GM21529 (cell line): ENCODE measurements at regions not wholly inside any gene's neighbourhood (a gene's known extent, or its start where the extent isn't known, plus 50 kb on each side); places are given as distances from the start of the nearest gene placed in this dataset.
"Not testable (repeated sequence)": the region's sequence is repeated elsewhere in the genome, so short reads cannot be mapped to it uniquely, and the experiment has no call there.

Experiments
- ATAC-seq: cut with Tn5 transposase; IDR thresholded peaks from one replicate; pipeline ENCODE4 v1.9.1; 2021; ENCODE audit not compliant: unreplicated experiment

DNA sequence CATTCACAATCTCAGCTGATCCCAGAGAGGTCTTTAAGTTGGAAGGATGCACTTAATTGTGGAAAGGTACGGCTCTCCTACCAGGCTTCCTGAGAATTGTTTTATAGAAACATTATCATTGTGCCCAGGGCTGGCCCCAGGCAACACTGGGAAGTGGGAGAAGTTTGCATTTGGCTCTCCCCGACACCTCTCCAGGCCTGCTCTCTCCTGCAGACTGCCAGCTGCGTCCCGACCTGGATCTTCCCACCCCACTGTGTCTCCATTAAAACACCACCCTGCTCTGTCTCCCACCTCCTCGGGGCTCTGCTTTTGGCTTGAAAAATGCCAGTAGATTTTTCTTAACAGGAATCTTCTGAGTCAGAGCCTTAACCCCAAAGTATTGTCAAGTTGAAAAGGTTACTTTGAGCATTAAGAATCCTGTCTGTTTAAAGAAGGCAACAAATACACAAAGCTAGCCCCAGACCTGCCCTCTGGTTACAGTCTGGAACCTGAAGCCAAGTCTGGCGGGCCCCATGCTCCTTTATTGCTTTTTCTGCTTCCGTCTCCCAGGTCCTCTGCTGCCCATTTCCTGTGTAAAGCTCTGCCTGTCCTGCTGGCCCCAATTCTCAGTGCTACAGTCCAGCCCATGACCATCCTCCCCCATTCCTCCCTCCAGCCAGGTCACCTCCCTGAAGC is 530.2 kb downstream of the SOX6 start:
- no peak for ATAC-seq

DNA sequence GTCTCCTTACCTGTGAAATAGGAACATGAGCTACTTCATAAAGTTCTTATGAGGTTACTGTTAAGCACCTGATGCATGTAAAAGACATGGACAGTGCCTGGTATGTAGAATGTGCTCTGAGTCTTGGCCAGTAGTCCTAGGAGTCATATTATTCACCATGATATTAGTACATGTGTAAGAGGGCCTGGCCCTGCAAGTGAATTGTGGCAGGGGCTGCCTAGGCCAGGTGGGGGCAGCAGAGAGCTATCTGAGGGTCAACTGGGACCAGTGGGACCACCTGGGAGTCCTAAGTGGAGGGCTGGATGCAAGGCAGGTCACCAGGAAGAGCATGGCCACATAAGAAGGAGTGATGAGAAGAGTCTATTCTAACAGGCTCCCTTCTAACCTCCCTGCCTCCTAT is 529.5 kb downstream of the SOX6 start:
- no peak for ATAC-seq

DNA sequence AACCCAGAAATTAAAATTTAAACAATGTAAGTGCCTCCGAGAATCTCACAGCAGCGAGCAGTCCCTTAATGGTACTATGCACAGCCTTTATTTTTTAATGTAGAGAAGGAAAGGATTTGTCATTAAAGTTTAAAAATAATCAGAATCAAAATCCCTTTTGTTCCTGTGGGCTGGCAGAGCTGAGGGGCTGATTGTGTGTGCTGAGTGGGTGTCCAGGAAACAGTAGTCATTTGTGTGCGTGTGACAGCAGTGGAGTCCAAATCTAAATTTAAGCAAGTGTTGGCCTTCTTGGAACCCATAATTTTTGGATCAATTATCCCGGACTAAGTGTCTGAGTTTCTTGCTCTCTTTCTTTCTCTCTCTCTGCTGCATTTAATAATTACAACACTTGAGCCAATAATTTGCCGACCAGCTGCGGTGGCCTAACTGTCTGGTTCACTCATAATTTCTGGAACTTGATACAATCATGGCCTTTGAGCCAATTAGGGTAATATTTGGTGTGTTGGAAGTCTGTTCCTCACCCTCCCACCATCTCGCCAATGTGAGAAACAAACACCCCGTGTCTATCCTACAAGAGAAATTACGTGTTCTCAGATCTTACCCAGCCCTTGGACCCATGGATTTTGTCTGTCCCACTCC is 528.0 kb downstream of the SOX6 start:
- no peak for ATAC-seq

DNA sequence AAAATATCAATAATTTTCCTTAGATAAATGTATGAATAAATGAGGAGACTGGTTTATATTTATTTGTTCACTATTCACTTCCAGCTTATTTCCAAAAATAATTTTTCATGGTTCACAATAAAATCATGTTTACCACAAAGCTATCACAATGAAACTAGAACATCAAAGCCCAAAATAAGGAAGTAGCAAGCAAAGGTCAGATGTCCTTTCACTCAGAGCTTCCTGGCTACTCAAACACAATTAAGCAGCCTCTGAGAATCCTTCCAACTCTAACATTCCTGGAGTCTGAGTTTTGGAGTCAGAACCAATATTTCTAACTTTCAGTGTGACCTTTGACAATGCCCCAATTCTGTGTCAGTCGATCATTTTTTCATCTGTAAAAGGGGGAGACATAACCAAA is 527.0 kb downstream of the SOX6 start:
- no peak for ATAC-seq

DNA sequence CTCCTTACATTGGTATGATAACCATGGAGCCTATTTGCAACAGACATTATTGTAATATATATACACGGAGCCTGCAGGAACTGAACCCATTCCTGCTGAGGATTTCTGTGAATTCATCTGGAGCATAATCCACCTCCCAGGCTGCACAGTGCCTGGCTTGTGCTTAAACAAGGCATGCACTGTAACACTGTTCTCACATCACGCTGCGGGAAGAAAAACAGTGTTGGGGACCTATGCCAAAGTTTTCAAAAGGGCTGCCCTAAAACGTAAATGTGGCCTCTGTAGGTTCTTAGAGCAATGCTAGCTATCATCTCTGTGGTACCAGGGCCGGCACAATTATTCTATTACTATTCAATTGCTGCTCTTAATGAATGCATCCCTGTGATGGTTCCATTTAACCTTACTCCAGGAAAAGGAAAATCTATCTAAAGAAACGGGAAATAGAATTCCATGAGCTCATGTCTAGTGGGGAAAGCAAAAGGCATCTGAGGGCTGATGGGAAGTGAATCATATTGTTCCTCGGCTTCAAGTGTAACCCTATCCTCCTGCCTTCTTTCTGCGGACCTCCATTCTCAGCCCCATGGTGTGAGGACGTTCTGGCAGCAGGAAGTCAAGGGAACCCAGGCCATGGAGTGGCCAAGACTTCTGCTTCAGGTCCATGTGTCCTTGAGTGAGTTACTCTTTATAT is 525.5 kb downstream of the SOX6 start:
- ATAC-seq: no peak

DNA sequence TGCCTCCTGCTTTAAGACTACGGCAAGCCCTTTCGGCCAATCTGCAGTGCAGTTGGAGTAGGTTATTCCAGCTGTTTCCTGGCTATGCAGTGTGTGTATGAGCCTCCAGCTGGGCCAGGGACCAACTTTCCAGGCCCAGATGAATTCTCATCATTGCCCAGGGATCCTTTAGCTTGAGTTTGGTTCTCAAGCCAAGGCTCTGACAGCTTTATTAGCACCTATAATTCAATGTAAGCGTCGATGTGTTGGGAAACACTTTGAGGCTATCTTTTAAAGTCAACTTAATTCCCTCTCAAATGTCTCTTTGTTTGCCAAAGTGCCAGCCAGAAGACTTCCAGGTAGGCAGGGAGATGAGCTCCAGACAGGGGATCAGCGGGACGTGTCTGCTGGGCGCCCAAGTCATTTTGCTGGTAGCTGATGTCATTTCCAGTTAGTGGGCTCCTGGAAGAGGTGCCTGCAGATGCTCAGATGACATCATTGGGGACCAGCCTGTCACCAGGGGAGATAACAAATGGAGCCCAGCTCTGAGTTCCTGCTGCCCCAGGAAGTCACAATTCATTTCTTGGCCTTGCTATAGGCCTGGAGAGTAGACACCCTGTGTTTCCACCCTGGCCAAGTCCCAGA is 520.4 kb downstream of the SOX6 start:
- ATAC-seq: no peak

DNA sequence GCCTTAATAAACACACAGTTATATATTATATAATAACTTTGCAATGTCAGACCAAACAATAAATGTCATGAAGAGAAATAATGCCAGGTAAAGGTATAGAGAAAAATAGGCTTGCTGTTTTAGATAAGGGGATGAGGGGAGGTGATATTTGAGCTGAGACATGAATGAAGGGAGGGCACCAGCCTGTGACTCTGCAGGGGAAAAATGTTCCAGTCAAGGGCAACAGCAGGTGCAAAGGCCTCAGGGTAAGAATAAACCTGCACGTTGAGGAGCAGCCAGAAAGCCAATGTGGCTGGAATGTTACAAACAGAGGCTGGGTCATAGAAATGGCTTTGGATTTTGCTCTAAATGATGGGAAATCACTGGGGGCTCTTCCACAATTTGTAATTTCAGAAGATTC is 519.6 kb downstream of the SOX6 start:
- no peak for ATAC-seq

DNA sequence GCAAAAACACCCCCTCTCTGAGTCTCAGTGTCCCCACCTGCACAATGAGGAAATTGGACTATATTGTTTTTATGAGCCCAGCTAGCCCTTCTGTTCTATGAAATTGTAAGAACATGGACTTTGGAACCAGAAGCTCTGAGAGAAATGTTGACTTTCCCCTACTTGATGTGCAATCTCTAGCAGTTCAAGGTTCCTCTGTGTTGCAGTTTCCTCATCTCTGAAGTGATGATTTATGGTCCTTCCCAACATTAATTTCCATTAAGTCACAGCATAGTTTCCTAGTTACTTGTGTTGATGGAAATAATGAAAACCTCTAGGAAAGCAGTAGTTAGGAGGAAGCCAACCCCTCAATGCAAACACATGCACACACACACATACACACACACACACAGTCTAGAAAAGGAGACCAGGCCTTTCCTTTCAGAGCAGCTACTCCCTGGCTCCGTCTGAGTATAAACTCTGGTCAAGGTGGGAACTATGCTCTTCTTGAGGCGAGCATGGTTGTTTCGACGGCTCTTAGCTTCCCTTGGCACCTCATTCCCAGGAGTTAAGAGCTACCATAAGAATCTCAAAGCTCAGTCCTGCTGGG is 518.4 kb downstream of the SOX6 start:
- no peak for ATAC-seq

DNA sequence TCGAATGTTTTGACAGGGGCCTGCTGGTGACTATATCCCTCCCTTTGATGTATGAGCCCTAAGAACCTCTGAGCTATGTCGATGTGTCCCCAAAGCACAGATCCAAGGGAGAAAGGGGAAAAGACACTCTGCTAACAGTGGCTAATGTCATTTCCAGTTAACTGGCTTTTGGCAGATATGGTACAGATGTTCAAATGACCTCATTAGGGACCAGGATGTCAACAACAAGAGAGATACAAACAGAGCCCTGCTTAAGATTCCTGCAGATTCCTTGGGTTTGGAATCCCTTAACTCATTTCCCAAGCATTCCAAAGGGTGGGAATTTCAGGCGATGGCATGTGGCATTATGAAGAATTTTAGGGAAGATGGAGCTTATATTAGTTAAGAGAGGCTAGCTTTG is 517.3 kb downstream of the SOX6 start:
- ATAC-seq: no peak

DNA sequence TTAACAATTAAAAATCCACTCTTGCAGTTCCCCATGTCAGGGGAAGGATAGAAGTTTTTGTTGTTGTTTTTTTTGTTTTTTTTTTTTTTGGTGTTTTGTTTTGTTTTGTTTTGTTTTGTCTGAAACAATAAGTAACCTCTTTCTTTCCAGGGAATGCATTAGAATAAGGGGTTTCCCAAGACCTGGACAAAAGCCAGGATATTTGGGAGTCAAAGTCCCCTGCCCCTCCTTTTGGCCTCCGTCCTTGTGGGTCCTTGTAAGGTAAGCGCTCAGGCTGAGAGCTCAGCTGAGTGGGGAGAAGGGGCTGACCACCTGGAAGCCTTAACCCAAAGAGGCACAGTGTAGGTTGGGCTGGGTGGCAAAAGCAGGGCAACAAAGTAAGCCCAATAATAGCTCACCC is 515.4 kb downstream of the SOX6 start:
- ATAC-seq: no peak

DNA sequence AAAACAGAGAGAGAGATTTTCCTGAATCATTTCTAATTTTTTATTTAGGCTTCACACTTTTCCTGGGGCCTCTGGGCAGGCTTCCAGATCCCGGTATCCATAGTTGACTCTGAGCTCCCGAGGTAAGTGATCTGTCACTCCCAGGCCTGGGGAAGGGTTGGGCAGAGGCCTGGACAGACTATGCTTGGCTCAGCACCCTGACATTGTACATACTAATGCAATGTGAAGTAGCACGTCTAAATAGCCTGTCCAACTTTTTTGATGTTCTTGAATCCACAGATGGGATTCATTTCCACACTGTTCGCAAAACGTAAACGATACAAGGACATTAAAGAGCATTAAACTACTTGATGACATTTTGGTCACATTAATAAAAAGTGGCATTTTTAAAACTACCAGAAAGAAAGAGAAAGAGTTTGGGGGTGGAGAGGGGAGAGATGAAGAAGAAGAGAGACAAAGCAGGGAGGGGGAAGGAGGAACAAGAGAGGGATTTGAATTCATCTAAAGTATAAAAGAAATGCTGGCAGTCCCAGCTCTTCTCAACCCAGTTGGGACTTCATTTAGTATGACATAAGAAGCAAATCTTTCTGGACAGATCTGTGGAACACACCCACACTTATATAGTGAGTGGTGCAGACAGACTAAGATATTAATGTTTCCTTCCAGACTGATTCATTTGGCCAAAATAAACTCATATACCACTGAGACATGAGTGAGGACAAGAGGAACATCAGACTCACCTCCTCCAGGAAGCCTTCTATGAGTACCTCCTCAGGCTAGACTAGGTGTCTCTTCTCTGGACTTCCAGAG is 514.2 kb downstream of the SOX6 start:
- no peak for ATAC-seq

DNA sequence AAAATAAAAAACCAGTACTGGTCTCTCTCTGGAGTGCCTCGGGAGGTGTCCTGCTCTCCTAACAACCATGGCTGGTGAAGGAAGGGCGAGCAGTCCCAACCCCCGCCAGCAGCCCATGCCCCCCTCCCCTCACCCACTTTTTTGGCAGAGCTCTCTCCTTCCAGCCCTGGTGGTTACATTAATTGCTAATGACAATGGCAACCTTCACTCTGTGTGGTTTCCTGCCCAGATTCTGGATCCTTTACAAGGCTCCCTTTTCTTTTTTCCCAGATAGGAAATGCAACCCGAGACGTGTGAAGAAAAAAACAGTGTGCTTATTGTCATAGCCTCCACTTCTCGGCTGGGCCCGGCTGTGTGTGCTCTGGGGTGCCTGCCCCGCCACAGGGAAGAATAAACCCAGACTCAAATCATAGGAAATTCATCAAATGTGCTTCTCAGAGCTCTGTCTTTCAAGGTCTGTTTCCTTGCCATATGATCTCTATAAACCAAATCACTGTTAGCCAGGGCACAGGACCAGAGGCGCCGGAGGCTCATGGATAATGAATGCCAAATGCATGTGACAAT is 513.0 kb downstream of the SOX6 start:
- no peak for ATAC-seq

DNA sequence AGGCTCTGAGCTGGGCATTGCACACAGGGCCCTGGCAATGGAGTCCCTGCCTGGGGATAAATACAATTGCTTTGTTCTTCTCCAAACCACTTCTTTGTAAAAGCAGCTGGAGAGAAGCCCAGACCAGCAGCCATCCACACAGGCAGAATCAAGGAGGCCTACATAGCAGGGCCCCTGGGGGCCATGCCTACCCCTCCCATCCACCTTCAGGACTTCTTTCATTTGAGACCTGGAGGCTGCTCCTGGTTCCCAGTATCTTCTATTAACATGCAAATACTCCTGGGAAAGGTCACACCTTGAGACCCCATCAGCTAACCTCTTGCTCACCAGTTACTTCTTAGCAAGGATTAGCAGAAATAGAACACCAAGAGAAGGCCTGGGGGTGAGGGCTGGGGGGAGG is 511.1 kb downstream of the SOX6 start:
- no peak for ATAC-seq

DNA sequence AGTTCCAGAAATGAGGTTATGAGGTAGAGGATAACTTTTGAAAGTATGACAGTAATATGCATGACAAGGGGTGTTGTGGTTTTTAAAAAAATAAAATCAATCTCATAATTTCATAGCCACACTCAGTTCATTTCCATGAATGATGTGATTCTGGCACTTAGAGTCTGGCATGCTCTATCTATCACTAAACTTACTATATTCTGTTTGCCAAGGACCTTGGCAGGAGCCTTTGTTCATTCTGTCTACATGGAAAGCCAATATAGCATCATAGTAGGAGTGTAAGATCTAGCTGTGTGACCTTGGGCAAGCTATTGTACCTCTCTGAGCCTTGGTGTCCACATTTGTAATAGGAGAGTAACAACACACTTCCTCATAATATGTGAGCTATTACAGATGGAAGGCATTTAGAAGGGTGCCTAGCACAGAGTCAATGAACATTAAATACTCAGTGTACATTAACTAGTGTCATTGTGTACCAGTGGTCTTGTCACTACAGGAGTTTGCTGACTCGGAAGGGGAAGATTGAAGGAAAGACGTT is 507.6 kb downstream of the SOX6 start:
- ATAC-seq: no peak

DNA sequence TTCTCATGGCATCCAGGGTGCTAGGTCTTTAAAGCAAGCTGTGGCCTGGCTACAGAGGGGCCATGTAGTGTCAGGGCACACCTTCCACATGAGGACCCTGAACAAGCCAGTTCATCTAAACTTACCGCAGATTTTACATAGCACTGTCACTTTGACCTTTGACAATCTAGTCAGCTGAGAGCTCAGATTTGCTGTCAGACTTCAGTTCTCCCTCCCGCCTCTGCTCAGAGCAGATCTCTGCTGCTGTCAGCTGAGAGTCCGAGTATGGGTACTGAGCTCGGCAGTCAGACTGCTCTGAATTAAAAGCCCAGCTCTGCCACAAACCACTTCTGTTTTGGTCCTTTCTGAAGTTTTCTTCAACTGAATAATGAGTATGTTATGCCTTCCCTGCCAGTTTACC is 507.1 kb downstream of the SOX6 start:
- no peak for ATAC-seq

DNA sequence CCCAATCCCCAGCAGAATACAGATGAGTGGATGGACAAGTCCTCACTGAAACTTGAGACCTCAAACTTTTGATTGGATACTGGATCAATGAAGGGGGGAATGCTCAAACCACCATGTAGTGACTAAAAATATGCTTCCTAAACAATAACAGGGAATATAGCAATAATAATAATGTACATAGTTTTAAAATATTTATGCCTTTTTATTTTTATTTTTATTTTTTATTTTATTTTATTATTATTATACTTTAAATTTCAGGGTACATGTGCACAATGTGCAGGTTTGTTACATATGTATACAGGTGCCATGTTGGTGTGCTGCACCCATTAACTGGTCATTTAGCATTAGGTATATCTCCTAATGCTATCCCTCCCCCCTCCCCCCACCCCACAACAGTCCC is 506.0 kb downstream of the SOX6 start:
- ATAC-seq: not testable (repeated sequence)

DNA sequence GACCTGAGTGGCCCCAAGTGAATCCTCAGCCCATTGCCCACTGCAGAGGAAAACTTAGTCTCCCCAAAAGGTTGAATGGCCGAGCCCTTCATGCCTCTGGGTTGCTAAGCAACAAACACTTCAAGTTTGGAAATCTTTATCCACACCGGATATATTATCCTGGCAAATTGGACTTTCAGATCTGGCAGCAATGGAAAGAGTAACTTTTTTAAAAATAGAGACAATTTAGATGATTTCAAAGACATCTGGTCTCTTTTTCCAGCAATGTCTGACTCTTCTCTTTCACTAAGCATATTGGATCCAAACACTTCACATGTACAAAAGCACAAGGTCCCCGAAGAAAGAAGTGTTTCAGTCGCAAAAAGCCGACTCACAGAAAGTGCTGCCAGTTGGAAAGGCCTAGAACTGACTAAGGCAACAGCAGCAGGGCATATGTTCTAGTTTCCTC is 505.3 kb downstream of the SOX6 start:
- ATAC-seq: no peak

DNA sequence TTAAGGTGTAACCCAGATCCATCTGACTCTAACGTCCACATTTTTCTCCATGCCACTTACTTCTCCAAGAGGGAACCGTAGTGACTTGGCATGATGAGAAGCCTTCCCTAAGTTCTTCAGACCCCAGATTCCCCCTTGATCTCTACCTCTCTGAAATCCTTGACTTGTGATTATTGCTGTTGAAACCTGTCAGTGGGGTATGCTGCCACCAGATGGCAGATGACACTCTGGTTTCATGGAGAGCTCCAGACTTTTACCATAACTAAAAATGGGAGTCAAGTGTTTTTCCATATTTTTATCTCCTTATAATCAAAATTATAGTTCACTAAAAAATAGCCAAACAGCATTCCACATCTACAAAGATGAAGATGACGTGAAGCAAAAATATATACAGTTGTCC is 504.2 kb downstream of the SOX6 start:
- no peak for ATAC-seq

DNA sequence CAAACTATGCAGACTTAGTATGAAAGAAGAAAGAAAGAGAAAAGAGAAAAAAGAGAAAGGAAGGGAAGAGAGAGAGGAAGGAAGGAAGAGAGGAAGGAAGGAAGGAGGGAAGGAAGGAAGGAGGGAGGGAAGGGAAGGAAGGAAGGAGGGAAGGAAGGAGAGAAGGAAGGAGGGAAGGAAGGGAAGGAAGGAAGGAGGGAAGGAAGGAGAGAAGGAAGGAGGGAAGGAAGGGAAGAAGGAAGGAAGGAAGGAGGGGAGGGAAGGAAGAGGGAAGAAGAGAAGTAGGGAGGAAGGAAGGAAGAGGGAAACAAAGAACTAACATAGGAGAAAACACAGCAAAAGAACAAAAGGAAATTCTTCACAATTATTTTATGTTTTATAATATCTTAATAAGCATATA is 502.1 kb downstream of the SOX6 start:
- ATAC-seq: no peak

DNA sequence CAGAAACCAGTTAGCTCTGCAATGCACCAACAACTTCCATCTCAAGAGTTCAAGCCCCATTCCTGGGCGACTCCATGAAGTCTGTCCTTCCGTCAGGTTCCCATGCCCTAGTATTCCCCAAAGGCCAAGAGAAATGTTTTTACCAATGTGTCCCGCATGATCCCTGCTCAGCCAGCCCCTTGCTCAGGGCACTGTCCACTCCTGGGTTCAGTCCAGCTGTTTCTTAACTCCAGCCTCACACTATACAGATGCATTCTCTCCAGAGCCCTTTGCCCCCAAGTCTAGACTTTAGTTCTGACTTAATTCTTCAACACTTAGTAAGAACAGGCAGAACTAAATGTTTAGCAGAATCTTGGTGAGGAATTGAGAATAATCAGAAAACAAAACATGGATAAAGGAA is 497.5 kb downstream of the SOX6 start:
- no peak for ATAC-seq
